HG03103 (cell line): ENCODE measurements at regions not wholly inside any gene's neighbourhood (a gene's known extent, or its start where the extent isn't known, plus 50 kb on each side); places are given as distances from the start of the nearest gene placed in this dataset.

ENCODE experiments used
- ATAC-seq: cut with Tn5 transposase; IDR thresholded peaks from one replicate; pipeline ENCODE4 v1.9.1; 2021; ENCODE audit warnings: low read depth; ENCODE audit not compliant: unreplicated experiment

GRCh38 chr1:106571109-106571508 lies 485.4 kb upstream of the PRMT6 start:
- no peak for ATAC-seq

- no peak for ATAC-seq
These were observed 472.4 kb upstream of the PRMT6 start for GRCh38 chr1:106584107-106584506.

- ATAC-seq: no peak
These were observed 471.8 kb upstream of the PRMT6 start for GRCh38 chr1:106584676-106585075.

DNA sequence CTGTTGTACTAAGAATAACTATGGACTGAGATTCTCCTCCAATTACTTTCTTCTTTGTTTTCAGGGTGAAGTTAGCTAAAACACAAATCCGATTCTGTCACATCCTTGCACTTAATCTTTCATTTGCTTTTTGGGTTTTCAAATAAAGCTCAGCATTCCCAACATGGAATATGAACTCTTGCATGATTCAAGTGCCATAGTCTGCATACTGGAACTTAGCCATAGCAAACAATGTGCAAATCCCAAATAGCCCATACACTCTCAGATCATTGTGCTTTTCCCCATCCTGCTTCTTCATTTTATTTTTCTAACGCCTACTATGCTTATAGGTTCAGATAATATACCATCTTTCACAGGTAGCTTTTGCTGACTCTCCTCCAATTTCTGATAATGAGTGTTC lies 455.8 kb upstream of the PRMT6 start:
- no peak for ATAC-seq

DNA sequence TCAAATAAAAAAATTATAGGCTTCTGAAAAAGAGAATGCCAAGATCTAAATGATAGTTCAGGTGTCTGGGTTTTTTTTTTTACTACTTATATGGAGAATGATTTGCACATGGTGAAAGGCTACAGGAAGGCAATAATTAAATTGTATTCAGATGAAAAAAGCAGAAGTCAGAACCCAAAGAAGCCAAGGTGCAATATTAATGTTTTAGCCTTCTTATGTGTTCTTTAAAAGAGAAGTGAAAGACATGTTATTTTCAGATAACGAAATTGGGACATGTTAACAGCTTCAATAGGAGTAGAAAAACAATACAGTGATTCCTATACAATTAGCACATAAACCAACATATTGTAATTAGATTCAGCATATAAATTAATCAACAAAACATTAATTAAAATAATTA lies 452.9 kb upstream of the PRMT6 start:
- peak; percentile 56 for ATAC-seq

DNA sequence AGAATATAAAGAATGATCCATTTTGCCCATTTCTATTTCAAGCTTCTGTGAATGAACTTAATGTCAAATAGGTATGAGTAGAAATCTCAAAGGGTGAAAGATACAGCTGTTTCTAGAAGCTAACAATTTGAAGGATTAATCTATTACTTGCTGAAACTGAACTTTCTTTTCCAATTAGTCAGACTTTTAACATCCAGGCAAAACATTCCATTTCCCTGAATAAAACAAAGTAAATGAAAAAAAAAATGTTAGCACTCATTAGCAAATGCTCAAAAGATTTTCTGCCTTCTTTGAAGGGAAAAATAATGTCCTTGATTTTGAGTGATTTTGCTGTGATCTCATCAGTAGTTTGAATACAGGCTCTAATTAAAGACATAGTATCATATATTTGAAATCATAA lies 447.6 kb upstream of the PRMT6 start:
- ATAC-seq: no peak

GRCh38 chr1:106613068-106613467 lies 443.4 kb upstream of the PRMT6 start:
- ATAC-seq: no peak

DNA sequence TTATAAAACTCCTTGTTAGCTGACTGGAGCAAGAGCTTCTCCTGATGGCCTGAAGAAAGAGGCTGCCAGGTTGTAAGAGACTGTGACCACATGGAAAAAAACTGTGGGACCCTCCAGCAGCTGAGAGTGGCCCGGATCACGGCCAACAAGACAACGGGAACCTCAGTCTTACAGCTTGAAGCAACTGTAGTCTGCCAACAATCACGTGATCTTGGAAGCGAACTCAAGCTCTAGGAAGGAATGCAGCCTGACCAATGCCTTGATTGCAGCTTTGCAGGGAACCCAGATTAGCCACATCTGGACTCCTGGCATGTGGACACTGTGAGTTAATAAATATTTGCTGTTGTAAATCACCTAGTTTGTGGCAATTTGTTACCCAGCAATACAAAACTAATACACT lies 442.6 kb upstream of the PRMT6 start:
- no peak for ATAC-seq

DNA sequence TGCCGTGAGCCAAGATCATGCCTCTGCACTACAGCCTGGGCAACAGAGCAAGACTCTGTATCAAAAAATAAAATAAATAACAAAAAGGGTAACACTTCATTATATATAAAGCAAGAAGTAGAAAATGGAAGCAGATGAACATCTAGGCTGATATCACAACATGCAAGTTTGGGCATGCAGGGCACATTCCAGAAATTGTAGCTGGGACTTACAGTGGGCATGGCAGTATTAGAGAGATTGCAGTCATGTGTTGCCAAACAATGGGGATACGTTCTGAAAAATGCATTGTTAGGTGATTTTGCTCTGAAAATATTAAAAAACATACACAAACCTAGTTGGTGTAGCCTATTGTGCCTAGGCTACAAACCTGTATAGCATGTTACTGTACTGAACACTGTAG lies 441.0 kb upstream of the PRMT6 start:
- no peak for ATAC-seq

- no peak for ATAC-seq
These were observed 437.2 kb upstream of the PRMT6 start for GRCh38 chr1:106619080-106619826.

GRCh38 chr1:106619827-106620134 lies 436.7 kb upstream of the PRMT6 start:
- no peak for ATAC-seq

- ATAC-seq: no peak
These were observed 435.9 kb upstream of the PRMT6 start for GRCh38 chr1:106620521-106620954.

- ATAC-seq: no peak
These were observed 434.6 kb upstream of the PRMT6 start for GRCh38 chr1:106621853-106622252.

DNA sequence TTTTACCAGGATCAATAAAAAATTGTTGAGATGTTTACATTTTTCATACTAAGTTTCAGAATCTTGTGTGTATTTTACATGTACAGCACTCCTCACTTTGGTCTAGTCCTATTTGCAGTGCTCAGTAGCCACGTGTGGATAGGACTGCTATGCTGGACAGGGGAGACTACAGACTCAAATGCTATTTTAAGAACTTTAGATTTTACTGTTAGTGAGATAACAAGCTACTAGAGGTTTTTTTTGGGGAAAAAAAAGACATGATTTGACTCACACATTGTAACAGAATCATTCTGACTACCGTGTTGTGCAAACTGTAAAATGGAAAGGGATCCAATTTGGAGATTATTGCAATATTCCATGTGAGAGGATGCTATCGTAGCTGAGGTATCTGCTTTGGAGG lies 418.9 kb upstream of the PRMT6 start:
- ATAC-seq: peak; percentile 77

GRCh38 chr1:106646261-106646784 lies 410.2 kb upstream of the PRMT6 start:
- no peak for ATAC-seq

- no peak for ATAC-seq
These were observed 409.7 kb upstream of the PRMT6 start for GRCh38 chr1:106646816-106647215.

DNA sequence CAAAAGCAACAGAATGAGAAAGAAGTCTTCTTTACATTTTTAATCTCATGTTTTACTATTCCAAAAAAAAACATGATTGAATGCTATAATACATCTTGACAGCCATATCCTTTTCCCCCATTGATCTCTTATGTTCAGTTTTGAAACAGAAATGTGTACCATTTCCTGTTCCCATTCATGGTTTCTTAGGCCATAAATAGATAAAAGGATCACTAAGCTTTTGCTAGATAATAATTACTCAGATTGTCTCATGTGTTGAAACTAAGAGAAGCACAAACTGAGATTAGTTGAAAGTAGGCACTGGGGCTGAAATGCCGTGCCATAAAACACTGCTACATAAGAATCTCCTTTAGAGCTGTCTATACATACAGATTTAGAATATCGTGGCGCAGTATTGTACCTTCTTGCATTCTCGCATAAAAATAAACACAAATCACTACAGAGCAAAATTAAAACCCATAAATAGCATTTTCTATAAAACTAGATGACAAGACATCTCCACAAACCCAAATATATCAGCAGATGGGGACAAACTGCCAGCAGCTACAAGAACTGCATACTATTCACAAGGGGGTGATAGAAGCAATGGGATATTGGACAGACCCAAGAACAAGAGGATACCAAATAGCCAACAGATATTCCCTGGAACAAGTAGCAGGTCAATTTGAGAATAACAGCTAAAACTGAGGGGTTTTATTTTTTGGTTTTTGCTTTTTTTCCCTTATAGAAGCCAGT lies 405.3 kb upstream of the PRMT6 start:
- ATAC-seq: no peak

GRCh38 chr1:106659490-106660244 lies 396.8 kb upstream of the PRMT6 start:
- ATAC-seq: no peak

GRCh38 chr1:106675558-106675957 lies 380.9 kb upstream of the PRMT6 start:
- ATAC-seq: no peak

DNA sequence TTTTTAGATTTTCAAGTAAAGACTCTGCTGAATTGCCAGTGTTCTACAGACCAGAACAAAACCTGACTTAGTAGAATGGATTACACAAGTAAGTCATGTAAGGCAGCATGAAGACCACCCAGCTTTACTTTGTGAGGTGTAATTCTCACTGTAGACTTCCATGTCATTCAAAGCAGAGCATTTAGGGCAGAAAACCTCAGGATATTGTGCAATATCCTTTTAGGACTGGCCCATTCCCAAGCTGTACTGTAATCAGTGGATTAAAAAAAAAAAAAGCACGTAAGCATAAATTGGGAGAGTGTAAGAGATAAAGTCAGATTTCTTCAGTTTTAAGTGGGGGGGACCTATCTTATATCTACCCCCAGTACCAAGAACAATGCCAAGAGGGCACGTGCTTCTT lies 380.5 kb upstream of the PRMT6 start:
- ATAC-seq: no peak

GRCh38 chr1:106677181-106677580 lies 379.3 kb upstream of the PRMT6 start:
- ATAC-seq: no peak
